ENCODE measurements at regions not wholly inside any gene's neighbourhood (a gene's known extent, or its start where the extent isn't known, plus 50 kb on each side); places are given as distances from the start of the nearest gene placed in this dataset.

DNA sequence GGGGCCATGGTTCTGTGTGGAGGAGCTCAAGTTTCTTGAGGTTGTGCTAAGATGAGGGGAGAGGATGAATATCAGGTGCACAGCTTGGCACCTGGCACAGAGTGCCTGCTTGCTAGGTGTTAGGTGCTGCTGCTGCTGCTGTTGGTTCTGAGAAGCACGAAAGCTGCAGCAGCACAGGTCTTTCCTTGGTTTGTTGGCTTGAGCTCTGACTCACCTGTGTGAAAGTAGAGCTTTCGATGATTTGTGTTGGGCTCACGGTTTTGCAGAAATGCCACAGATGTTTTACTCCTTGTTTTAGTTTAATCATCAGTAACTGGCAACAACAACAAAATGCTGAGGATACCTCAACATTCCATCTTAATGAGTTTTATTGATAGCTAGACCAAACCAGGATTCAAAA lies 221.6 kb downstream of the BRINP2 start:
- no peak for DNase-seq (ENCODE audit: low spot score)
- intact Hi-C loops (cut with micrococcal nuclease; ENCODE audit: unreplicated experiment): no loop called here
- CTCF ChIA-PET (ENCODE audit: unreplicated experiment): no interaction called here
- Histone ChIP-seq H3K4me3 (ENCODE audit: low read depth, low read length, poor library complexity, severe bottlenecking) (no peak overlapping the region), H3K9me2 (ENCODE audit: insufficient read depth, low read length) (no peaks in the 10 kb centered on the region), H3K9me3 (ENCODE audit: low read length) (no peaks in the 10 kb centered on the region), H4K20me1 (ENCODE audit: insufficient read depth, low read length) (no peaks in the 10 kb centered on the region), H3K27ac (ENCODE audit: low read depth, low read length, poor library complexity, severe bottlenecking) (no peak overlapping the region), H3K4me1 (ENCODE audit: insufficient read depth, low read length, poor library complexity, severe bottlenecking) (no peaks in the 10 kb centered on the region), H2AFZ (ENCODE audit: low read length) (no peak overlapping the region), H3K36me3 (ENCODE audit: insufficient read depth, low read length) (no peaks in the 10 kb centered on the region), H3K79me2 (ENCODE audit: insufficient read depth, low read depth, low read length) (no peaks in the 10 kb centered on the region), H3K4me2 (ENCODE audit: low read length) (no peak overlapping the region)
- BruUV-seq (replicated peaks): no TSS peak
- POLR2A ChIA-PET: no interaction called here
- TF ChIP-seq, protein P1, sequence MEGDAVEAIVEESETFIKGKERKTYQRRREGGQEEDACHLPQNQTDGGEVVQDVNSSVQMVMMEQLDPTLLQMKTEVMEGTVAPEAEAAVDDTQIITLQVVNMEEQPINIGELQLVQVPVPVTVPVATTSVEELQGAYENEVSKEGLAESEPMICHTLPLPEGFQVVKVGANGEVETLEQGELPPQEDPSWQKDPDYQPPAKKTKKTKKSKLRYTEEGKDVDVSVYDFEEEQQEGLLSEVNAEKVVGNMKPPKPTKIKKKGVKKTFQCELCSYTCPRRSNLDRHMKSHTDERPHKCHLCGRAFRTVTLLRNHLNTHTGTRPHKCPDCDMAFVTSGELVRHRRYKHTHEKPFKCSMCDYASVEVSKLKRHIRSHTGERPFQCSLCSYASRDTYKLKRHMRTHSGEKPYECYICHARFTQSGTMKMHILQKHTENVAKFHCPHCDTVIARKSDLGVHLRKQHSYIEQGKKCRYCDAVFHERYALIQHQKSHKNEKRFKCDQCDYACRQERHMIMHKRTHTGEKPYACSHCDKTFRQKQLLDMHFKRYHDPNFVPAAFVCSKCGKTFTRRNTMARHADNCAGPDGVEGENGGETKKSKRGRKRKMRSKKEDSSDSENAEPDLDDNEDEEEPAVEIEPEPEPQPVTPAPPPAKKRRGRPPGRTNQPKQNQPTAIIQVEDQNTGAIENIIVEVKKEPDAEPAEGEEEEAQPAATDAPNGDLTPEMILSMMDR (conservative IDR thresholded peaks at IDR 0.05; ENCODE audit: low read length): no peak
- no peak for TF ChIP-seq EZH2phosphoT487 (IDR thresholded peaks at IDR 0.05; ENCODE audit: borderline replicate concordance, low read depth, low read length)

DNA sequence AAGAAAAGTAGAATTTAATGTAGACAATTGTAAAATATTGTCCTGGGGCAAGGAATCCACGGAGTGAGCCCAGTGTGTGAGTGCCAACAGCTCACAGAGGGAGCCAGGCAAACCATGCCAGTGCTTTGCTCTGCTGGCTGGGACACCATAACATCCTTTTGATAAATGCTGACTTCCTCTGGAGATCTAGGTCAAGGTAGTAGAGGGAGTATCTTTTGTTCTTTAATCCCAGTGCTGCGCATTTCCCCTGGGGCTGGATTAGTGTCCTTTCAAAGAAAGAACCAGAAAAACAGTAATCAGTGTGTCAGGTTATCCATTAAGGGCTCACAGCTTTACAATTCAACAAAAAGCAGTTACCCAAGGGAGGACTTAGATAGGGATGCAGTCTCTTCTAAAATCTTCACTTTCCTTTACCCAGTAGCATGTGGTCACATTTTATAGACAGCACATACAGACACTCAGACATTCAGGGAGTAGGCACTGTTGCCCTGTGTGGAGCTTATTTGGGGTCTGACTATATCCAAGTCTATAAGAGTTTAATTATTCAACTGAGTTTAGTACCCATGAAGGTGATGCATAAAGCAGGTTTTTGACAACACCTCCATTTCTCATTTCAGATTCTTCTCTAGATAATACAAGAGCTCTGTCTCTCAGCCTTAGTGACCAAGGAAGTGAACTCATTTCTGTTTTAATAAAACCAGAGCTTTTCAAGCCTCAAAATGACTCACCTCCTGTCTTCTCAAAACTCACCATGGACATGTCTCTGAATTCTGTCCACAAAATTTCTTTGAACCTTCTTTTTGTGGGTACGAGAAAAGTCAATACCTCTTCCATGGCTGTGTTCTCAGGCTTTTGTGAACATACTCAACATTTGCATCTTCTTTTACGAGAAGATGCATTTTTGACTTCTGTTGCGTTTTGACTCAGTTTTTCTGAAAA lies 215.3 kb downstream of the BRINP2 start:
- H2AFZ ChIP-seq (ENCODE audit: low read length): no peak overlapping the region
- H3K9me2 ChIP-seq (ENCODE audit: insufficient read depth, low read length): no peaks in the 10 kb centered on the region
- no peaks in the 10 kb centered on the region for H4K20me1 ChIP-seq (ENCODE audit: insufficient read depth, low read length)
- BruUV-seq (replicated peaks): no TSS peak
- H3K79me2 ChIP-seq (ENCODE audit: insufficient read depth, low read depth, low read length): no peaks in the 10 kb centered on the region
- no peak overlapping the region for H3K4me3 ChIP-seq (ENCODE audit: low read depth, low read length, poor library complexity, severe bottlenecking)
- DNase-seq (ENCODE audit: low spot score): no peak
- ChIA-PET CTCF (ENCODE audit: unreplicated experiment) (no interaction called here), POLR2A (no interaction called here)
- H3K27ac ChIP-seq (ENCODE audit: low read depth, low read length, poor library complexity, severe bottlenecking): no peak overlapping the region
- no peaks in the 10 kb centered on the region for H3K4me1 ChIP-seq (ENCODE audit: insufficient read depth, low read length, poor library complexity, severe bottlenecking)
- H3K4me2 ChIP-seq (ENCODE audit: low read length): no peak overlapping the region
- H3K9me3 ChIP-seq (ENCODE audit: low read length): no peaks in the 10 kb centered on the region
- H3K36me3 ChIP-seq (ENCODE audit: insufficient read depth, low read length): no peaks in the 10 kb centered on the region
- intact Hi-C loops (cut with micrococcal nuclease; ENCODE audit: unreplicated experiment): no loop called here
- TF ChIP-seq, protein P1 (conservative IDR thresholded peaks at IDR 0.05; ENCODE audit: low read length): no peak
- TF ChIP-seq EZH2phosphoT487 (IDR thresholded peaks at IDR 0.05; ENCODE audit: borderline replicate concordance, low read depth, low read length): no peak

GRCh38 chr1:177384461-177384860 lies 213.7 kb downstream of the BRINP2 start:
- H3K4me1 ChIP-seq (ENCODE audit: insufficient read depth, low read length, poor library complexity, severe bottlenecking): no peaks in the 10 kb centered on the region
- no TSS peak for BruUV-seq (replicated peaks)
- CTCF ChIA-PET (ENCODE audit: unreplicated experiment): no interaction called here
- no peaks in the 10 kb centered on the region for H3K36me3 ChIP-seq (ENCODE audit: insufficient read depth, low read length)
- H2AFZ ChIP-seq (ENCODE audit: low read length): no peak overlapping the region
- H4K20me1 ChIP-seq (ENCODE audit: insufficient read depth, low read length): no peaks in the 10 kb centered on the region
- DNase-seq (ENCODE audit: low spot score): no peak
- no peak for TF ChIP-seq EZH2phosphoT487 (IDR thresholded peaks at IDR 0.05; ENCODE audit: borderline replicate concordance, low read depth, low read length)
- TF ChIP-seq, protein P1 (conservative IDR thresholded peaks at IDR 0.05; ENCODE audit: low read length): no peak
- H3K4me3 ChIP-seq (ENCODE audit: low read depth, low read length, poor library complexity, severe bottlenecking): no peak overlapping the region
- POLR2A ChIA-PET: no interaction called here
- no peak overlapping the region for H3K27ac ChIP-seq (ENCODE audit: low read depth, low read length, poor library complexity, severe bottlenecking)
- no peaks in the 10 kb centered on the region for H3K9me3 ChIP-seq (ENCODE audit: low read length)
- H3K4me2 ChIP-seq (ENCODE audit: low read length): no peak overlapping the region
- intact Hi-C loops (cut with micrococcal nuclease; ENCODE audit: unreplicated experiment): no loop called here
- H3K9me2 ChIP-seq (ENCODE audit: insufficient read depth, low read length): no peaks in the 10 kb centered on the region
- no peaks in the 10 kb centered on the region for H3K79me2 ChIP-seq (ENCODE audit: insufficient read depth, low read depth, low read length)

All from OCI-LY7 (cell line).